Stromal cell of bone marrow (primary cell): ENCODE measurements at regions not wholly inside any gene's neighbourhood (a gene's known extent, or its start where the extent isn't known, plus 50 kb on each side); places are given as distances from the start of the nearest gene placed in this dataset.
"Not testable (repeated sequence)": the region's sequence is repeated elsewhere in the genome, so short reads cannot be mapped to it uniquely, and the experiment has no call there.

Experiments
- DNase-seq: peaks from one replicate; pipeline ENCODE4 v3.0.0-alpha.2; 2012; ENCODE audit warnings: low read depth

GRCh38 chr12:59517522-59517921 is 78.3 kb upstream of the SLC16A7 start:
- DNase-seq: no peak

- no peak for DNase-seq
Measured at GRCh38 chr12:59500915-59501314, 94.9 kb upstream of the SLC16A7 start.

- DNase-seq: no peak
Measured at GRCh38 chr12:59500335-59500734, 95.5 kb upstream of the SLC16A7 start.

GRCh38 chr12:59499774-59500173 is 96.1 kb upstream of the SLC16A7 start:
- DNase-seq: no peak

- DNase-seq: no peak
Measured at GRCh38 chr12:59494617-59495016, 101.2 kb upstream of the SLC16A7 start.

- DNase-seq: no peak
Measured at GRCh38 chr12:59491877-59492276, 104.0 kb upstream of the SLC16A7 start.

GRCh38 chr12:59486827-59487226 is 109.0 kb upstream of the SLC16A7 start:
- no peak for DNase-seq

- no peak for DNase-seq
Measured at GRCh38 chr12:59484575-59484974, 111.3 kb upstream of the SLC16A7 start.

GRCh38 chr12:59474236-59474635 is 121.6 kb upstream of the SLC16A7 start:
- DNase-seq: not testable (repeated sequence)

GRCh38 chr12:59472273-59472672 is 123.6 kb upstream of the SLC16A7 start:
- no peak for DNase-seq

GRCh38 chr12:59459966-59460660 is 135.7 kb upstream of the SLC16A7 start:
- DNase-seq: peak; percentile 8

- no peak for DNase-seq
Measured at GRCh38 chr12:59453475-59453874, 142.4 kb upstream of the SLC16A7 start.

GRCh38 chr12:59452746-59453145 is 143.1 kb upstream of the SLC16A7 start:
- DNase-seq: peak; percentile 13

- DNase-seq: peak; percentile 71
Measured at GRCh38 chr12:59452259-59452658, 143.6 kb upstream of the SLC16A7 start.

GRCh38 chr12:59446116-59446515 is 149.7 kb upstream of the SLC16A7 start:
- DNase-seq: no peak

GRCh38 chr12:59444932-59445331 is 150.9 kb upstream of the SLC16A7 start:
- DNase-seq: no peak

GRCh38 chr12:59432057-59432456 is 163.8 kb upstream of the SLC16A7 start:
- no peak for DNase-seq

GRCh38 chr12:59431266-59431665 is 164.6 kb upstream of the SLC16A7 start:
- no peak for DNase-seq

GRCh38 chr12:59429766-59430165 is 166.1 kb upstream of the SLC16A7 start:
- DNase-seq: no peak

GRCh38 chr12:59425798-59426197 is 170.0 kb upstream of the SLC16A7 start:
- DNase-seq: no peak

- not testable (repeated sequence) for DNase-seq
Measured at GRCh38 chr12:59424666-59425065, 171.2 kb upstream of the SLC16A7 start.

- DNase-seq: no peak
Measured at GRCh38 chr12:59414051-59414450, 181.8 kb upstream of the SLC16A7 start.

- no peak for DNase-seq
Measured at GRCh38 chr12:59408431-59408830, 187.4 kb upstream of the SLC16A7 start.

- no peak for DNase-seq
Measured at GRCh38 chr12:59407799-59408198, 188.0 kb upstream of the SLC16A7 start.
